Mesenteric fat pad (tissue), 1 donor: ENCODE measurements at regions not wholly inside any gene's neighbourhood (a gene's known extent, or its start where the extent isn't known, plus 50 kb on each side); places are given as distances from the start of the nearest gene placed in this dataset.

ENCODE experiments used
- DNase-seq: peaks from one replicate; pipeline ENCODE4 v3.0.0-alpha.2; 2020; ENCODE audit warnings: low spot score
- donor health status: DM: yes; HTN: yes; CAD: no.

GRCh38 chr7:25659841-25660240, 431.6 kb upstream of the NPVF start:
- DNase-seq, result no peak

- DNase-seq, result no peak
Observed at GRCh38 chr7:25662841-25663800, 434.8 kb upstream of the NPVF start.

- no peak for DNase-seq
Observed at GRCh38 chr7:25663877-25664276, 435.6 kb upstream of the NPVF start.

GRCh38 chr7:25664593-25664992, 436.3 kb upstream of the NPVF start:
- no peak for DNase-seq

GRCh38 chr7:25665374-25665773, 437.1 kb upstream of the NPVF start:
- no peak for DNase-seq

GRCh38 chr7:25665903-25666670, 437.8 kb upstream of the NPVF start:
- DNase-seq, result no peak

- no peak for DNase-seq
Observed at GRCh38 chr7:25666671-25667060, 438.4 kb upstream of the NPVF start.

GRCh38 chr7:25669281-25669781, 441.0 kb upstream of the NPVF start:
- no peak for DNase-seq

GRCh38 chr7:25669961-25670841, 441.9 kb upstream of the NPVF start:
- DNase-seq, result no peak

- DNase-seq, result no peak
Observed at GRCh38 chr7:25671111-25671510, 442.8 kb upstream of the NPVF start.

GRCh38 chr7:25672496-25672895, 444.2 kb upstream of the NPVF start:
- DNase-seq, result no peak

GRCh38 chr7:25675789-25676474, 447.6 kb upstream of the NPVF start:
- DNase-seq, result no peak

GRCh38 chr7:25677595-25677994, 449.3 kb upstream of the NPVF start:
- DNase-seq, result no peak

- no peak for DNase-seq
Observed at GRCh38 chr7:25678215-25678614, 449.9 kb upstream of the NPVF start.

GRCh38 chr7:25680636-25681035, 452.4 kb upstream of the NPVF start:
- no peak for DNase-seq

GRCh38 chr7:25684360-25684759, 456.1 kb upstream of the NPVF start:
- DNase-seq, result no peak

GRCh38 chr7:25686493-25686892, 458.2 kb upstream of the NPVF start:
- no peak for DNase-seq

GRCh38 chr7:25694211-25694610, 457.8 kb upstream of the NFE2L3 start:
- DNase-seq, result no peak

GRCh38 chr7:25694699-25695098, 457.3 kb upstream of the NFE2L3 start:
- no peak for DNase-seq

GRCh38 chr7:25696571-25696970, 455.4 kb upstream of the NFE2L3 start:
- DNase-seq, result no peak
